C4-2B (cell line): ENCODE measurements at regions not wholly inside any gene's neighbourhood (a gene's known extent, or its start where the extent isn't known, plus 50 kb on each side); places are given as distances from the start of the nearest gene placed in this dataset.
"Not testable (repeated sequence)": the region's sequence is repeated elsewhere in the genome, so short reads cannot be mapped to it uniquely, and the experiment has no call there.

Experiments used
- CTCF ChIP-seq: fragments of 450-650 bp; conservative IDR thresholded peaks from 2 replicates; pipeline ENCODE4 v1.5.1; 2017; ENCODE audit warnings: mild to moderate bottlenecking
- ZFX ChIP-seq: fragments of 450-650 bp; IDR thresholded peaks from 2 replicates; pipeline ENCODE4 v1.6.1; 2017

GRCh38 chr6:86759953-86760352, 177.4 kb upstream of the HTR1E start:
- TF ChIP-seq CTCF, ZFX: not testable (repeated sequence)
